HEK293 (cell line): ENCODE measurements at regions not wholly inside any gene's neighbourhood (a gene's known extent, or its start where the extent isn't known, plus 50 kb on each side); places are given as distances from the start of the nearest gene placed in this dataset.

Source experiments
- CTCF ChIA-PET: fragments of 350-600 bp; formaldehyde crosslinking; extraction: SDS; loops from one replicate; lab custom pipeline; 2021; ENCODE audit warnings: antibody characterized with exemption; lab: Yijun Ruan, JAX
- POLR2A ChIA-PET: fragments of 300-600 bp; formaldehyde crosslinking; extraction: SDS; loops from one replicate; lab custom pipeline; 2020; ENCODE audit warnings: antibody characterized with exemption, inconsistent platforms; lab: Yijun Ruan, JAX
- H3K27ac ChIP-seq: fragments of 200-500 bp; sonication (Bioruptor generic); 2 replicates; pipeline ENCODE4 v1.5.1; 2014; ENCODE audit warnings: low read depth, low read length, control low read depth, inconsistent platforms; ENCODE audit errors: extremely low read depth
- H3K36me3 ChIP-seq, 2 experiments: fragments of 200-500 bp in 1 of 2; sonication (Bioruptor generic) in 1 of 2; 1 replicate in 1 of 2; 2 replicates in 1 of 2; pipeline ENCODE4 v1.5.1; 2014 to 2017; ENCODE audit warnings: inconsistent platforms in 2 of 2, low read length in 2 of 2; ENCODE audit not compliant: control insufficient read depth in 2 of 2, insufficient read depth in 1 of 2
- H3K4me1 ChIP-seq: fragments of 200-500 bp; sonication (Bioruptor generic); 2 replicates; pipeline ENCODE4 v1.5.1; 2014; ENCODE audit warnings: mild to moderate bottlenecking, low read length, inconsistent platforms; ENCODE audit not compliant: control insufficient read depth, insufficient read depth
- H3K4me3 ChIP-seq: 2 replicates; pipeline ENCODE4 v1.5.1; 2011; ENCODE audit warnings: low read depth, mild to moderate bottlenecking, control low read depth, low read length, moderate library complexity
- H3K9me3 ChIP-seq: fragments of 200-500 bp; sonication (Bioruptor generic); 2 replicates; pipeline ENCODE4 v1.5.1; 2014; ENCODE audit warnings: low read depth, low read length, inconsistent platforms; ENCODE audit not compliant: control insufficient read depth, insufficient read depth
- BCL11A ChIP-seq: fragments of 450-650 bp; formaldehyde crosslinking; IDR thresholded peaks from 2 replicates; pipeline ENCODE4 v1.5.1; 2016; ENCODE audit warnings: low read depth, missing biosample characterization, missing genetic modification characterization
- GLI4 ChIP-seq: fragments of 450-650 bp; formaldehyde crosslinking; IDR thresholded peaks from 2 replicates; pipeline ENCODE4 v1.5.1; 2016; ENCODE audit warnings: missing biosample characterization, missing genetic modification characterization
- KLF10 ChIP-seq: fragments of 450-650 bp; IDR thresholded peaks from 2 replicates; pipeline ENCODE4 v1.5.1; 2018; ENCODE audit warnings: missing biosample characterization, mild to moderate bottlenecking, missing genetic modification characterization
- MYNN ChIP-seq: fragments of 450-650 bp; formaldehyde crosslinking; IDR thresholded peaks from 2 replicates; pipeline ENCODE4 v1.5.1; 2016; ENCODE audit warnings: missing biosample characterization, missing genetic modification characterization, borderline replicate concordance
- PRDM1 ChIP-seq: fragments of 450-650 bp; formaldehyde crosslinking; IDR thresholded peaks from 2 replicates; pipeline ENCODE4; 2016; ENCODE audit warnings: missing biosample characterization, missing genetic modification characterization
- SCRT1 ChIP-seq: fragments of 450-650 bp; formaldehyde crosslinking; IDR thresholded peaks from 2 replicates; pipeline ENCODE4 v1.5.1; 2016; ENCODE audit warnings: missing biosample characterization, missing genetic modification characterization, borderline replicate concordance
- ZBTB8A ChIP-seq: fragments of 450-650 bp; formaldehyde crosslinking; IDR thresholded peaks from 2 replicates; pipeline ENCODE4 v1.5.1; 2016; ENCODE audit warnings: missing biosample characterization, missing genetic modification characterization
- ZNF23 ChIP-seq: fragments of 450-650 bp; formaldehyde crosslinking; IDR thresholded peaks from 2 replicates; pipeline ENCODE4 v1.5.1; 2016; ENCODE audit warnings: missing biosample characterization, missing genetic modification characterization, borderline replicate concordance
- ZNF366 ChIP-seq: fragments of 450-650 bp; formaldehyde crosslinking; conservative IDR thresholded peaks from 2 replicates; pipeline ENCODE4 v1.5.1; 2016; ENCODE audit warnings: missing biosample characterization, missing genetic modification characterization
- ZNF549 ChIP-seq: fragments of 450-650 bp; IDR thresholded peaks from 2 replicates; pipeline ENCODE4 v1.5.1; 2018; ENCODE audit warnings: missing biosample characterization, missing genetic modification characterization, mild to moderate bottlenecking, inconsistent platforms, moderate library complexity
- ZNF701 ChIP-seq: fragments of 450-650 bp; formaldehyde crosslinking; IDR thresholded peaks from 2 replicates; pipeline ENCODE4 v1.5.1; 2016; ENCODE audit warnings: missing biosample characterization, missing genetic modification characterization
- ZNF776 ChIP-seq: fragments of 450-650 bp; formaldehyde crosslinking; IDR thresholded peaks from 2 replicates; pipeline ENCODE4 v1.5.0; 2017; ENCODE audit warnings: missing biosample characterization, missing genetic modification characterization, borderline replicate concordance
- TF ChIP-seq, protein P1 (sequence below): fragments of 450-650 bp; formaldehyde crosslinking; IDR thresholded peaks from 2 replicates; pipeline ENCODE4 v1.5.1; 2016; ENCODE audit warnings: missing biosample characterization, missing genetic modification characterization, low read depth
- TF ChIP-seq, protein P2 (sequence below): fragments of 450-650 bp; formaldehyde crosslinking; IDR thresholded peaks from 2 replicates; pipeline ENCODE4 v1.5.1; 2017; ENCODE audit warnings: missing biosample characterization, missing genetic modification characterization
- TF ChIP-seq, protein P3 (sequence below): fragments of 450-650 bp; formaldehyde crosslinking; IDR thresholded peaks from 2 replicates; pipeline ENCODE4 v1.5.1; 2016; ENCODE audit warnings: missing biosample characterization, missing genetic modification characterization
- TF ChIP-seq, protein P4 (sequence below): fragments of 450-650 bp; formaldehyde crosslinking; IDR thresholded peaks from 2 replicates; pipeline ENCODE4 v1.5.1; 2016; ENCODE audit warnings: missing biosample characterization, missing genetic modification characterization
- TF ChIP-seq, protein P5 (sequence below): fragments of 450-650 bp; IDR thresholded peaks from 2 replicates; pipeline ENCODE4 v1.5.1; 2018; ENCODE audit warnings: missing biosample characterization, missing genetic modification characterization
- TF ChIP-seq, protein P6 (sequence below): fragments of 450-650 bp; formaldehyde crosslinking; IDR thresholded peaks from 2 replicates; pipeline ENCODE4 v1.5.1; 2017; ENCODE audit warnings: missing biosample characterization, missing genetic modification characterization
- TF ChIP-seq, protein P7 (sequence below): sonication (generic); formaldehyde crosslinking; IDR thresholded peaks from 2 replicates; pipeline ENCODE4 v1.8.1; 2022; ENCODE audit warnings: mild to moderate bottlenecking, moderate library complexity, missing genetic modification reagents
- TF ChIP-seq, protein P8 (sequence below): fragments of 450-650 bp; formaldehyde crosslinking; conservative IDR thresholded peaks from 2 replicates; pipeline ENCODE4 v1.5.1; 2016; ENCODE audit warnings: low read depth, missing biosample characterization, missing genetic modification characterization

DNA sequence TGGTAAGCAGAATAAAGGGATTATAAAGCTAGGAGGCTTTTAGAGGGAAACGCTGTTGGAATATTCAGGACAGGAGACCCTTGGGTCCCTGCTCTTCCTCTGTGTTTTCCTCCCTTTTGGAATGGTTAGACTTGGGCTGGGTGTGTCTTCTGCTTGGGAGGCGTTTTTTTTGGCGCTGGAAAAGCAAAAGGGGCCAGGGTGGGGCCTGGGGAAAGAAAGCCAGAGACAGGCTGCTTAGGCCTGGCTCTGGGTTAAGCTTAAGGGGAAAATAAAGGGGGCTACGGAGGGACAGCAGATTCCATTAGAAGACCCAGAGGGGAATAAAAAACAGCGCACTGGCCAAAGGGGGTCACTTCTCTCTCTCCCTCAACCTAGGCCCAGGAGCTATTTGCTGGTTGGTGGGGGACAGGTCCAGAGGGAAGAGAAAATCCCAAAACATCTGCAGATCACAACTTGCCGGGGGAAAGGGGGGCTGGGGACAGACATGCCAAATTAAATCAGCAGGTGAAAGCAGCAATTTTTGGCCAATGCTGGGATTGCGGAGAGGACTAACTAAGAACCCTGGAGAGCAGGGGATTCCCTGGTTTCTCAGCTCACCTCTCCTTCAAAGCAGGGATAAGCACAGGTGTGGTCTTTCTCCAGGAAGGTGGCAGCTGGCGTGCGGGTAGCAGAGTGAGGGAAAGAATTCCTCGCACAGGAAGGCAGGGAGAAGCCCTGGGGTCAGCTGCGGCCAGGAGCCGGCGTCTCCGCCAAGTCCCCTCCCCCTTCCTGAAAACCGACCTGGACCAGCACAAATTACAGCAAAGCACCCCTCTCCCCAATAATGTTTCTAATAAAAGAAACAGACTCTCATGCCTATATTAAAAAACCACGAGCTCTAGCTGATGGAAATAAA lies 82.2 kb upstream of the AK4 start (continued):
- TF ChIP-seq, protein P1, sequence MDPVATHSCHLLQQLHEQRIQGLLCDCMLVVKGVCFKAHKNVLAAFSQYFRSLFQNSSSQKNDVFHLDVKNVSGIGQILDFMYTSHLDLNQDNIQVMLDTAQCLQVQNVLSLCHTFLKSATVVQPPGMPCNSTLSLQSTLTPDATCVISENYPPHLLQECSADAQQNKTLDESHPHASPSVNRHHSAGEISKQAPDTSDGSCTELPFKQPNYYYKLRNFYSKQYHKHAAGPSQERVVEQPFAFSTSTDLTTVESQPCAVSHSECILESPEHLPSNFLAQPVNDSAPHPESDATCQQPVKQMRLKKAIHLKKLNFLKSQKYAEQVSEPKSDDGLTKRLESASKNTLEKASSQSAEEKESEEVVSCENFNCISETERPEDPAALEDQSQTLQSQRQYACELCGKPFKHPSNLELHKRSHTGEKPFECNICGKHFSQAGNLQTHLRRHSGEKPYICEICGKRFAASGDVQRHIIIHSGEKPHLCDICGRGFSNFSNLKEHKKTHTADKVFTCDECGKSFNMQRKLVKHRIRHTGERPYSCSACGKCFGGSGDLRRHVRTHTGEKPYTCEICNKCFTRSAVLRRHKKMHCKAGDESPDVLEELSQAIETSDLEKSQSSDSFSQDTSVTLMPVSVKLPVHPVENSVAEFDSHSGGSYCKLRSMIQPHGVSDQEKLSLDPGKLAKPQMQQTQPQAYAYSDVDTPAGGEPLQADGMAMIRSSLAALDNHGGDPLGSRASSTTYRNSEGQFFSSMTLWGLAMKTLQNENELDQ (tag by site-specific recombination) = no peak

DNA sequence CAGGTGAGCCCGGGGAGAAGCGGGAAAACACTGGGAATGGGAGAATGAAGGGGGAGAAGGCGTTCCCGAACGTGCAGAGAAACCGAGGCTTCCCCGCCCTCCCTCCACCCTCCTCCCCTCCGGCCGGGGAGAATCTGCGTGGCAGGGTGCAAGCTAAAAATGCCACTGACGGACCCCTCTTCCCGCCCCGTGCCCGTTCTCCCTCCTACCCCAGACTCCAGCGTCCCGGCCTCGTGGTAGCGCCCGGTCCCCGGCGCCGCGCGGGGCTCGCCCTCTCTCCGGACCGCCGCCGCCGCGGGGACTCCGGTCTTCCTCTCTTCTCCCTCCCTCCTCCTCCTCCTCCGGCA lies 81.6 kb upstream of the AK4 start:
- Histone ChIP-seq H3K9me3 (no peaks in the 10 kb centered on the region), H3K27ac (peak overlapping the region; percentile 91), H3K4me3 (peak overlapping the region; percentile 75), H3K36me3 (no peaks in the 10 kb centered on the region), H3K4me1 (peaks cover 13% of the 10 kb centered on the region)
- ChIA-PET POLR2A (interaction anchor here (1.0 kb wide), 1 partner anchor 143 kb away, joined by 3 read pairs; no protein-coding TSS in a partner anchor), CTCF (interaction anchor here (0.6 to 4.9 kb wide), 3 partner anchors 9 to 143 kb away, joined by 3 to 47 read pairs (median 13); no protein-coding TSS in a partner anchor)
- TF ChIP-seq, protein P2, sequence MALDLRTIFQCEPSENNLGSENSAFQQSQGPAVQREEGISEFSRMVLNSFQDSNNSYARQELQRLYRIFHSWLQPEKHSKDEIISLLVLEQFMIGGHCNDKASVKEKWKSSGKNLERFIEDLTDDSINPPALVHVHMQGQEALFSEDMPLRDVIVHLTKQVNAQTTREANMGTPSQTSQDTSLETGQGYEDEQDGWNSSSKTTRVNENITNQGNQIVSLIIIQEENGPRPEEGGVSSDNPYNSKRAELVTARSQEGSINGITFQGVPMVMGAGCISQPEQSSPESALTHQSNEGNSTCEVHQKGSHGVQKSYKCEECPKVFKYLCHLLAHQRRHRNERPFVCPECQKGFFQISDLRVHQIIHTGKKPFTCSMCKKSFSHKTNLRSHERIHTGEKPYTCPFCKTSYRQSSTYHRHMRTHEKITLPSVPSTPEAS = no peak
- TF ChIP-seq PRDM1 (tag by site-specific recombination) (no peak), ZNF23 (no peak), SCRT1 (tag by site-specific recombination) (no peak), ZNF776 (tag by site-specific recombination) (no peak), BCL11A (tag by site-specific recombination) (no peak), ZBTB8A (tag by site-specific recombination) (no peak), GLI4 (tag by site-specific recombination) (no peak), MYNN (tag by site-specific recombination) (no peak), ZNF366 (peak; percentile 89), KLF10 (tag by site-specific recombination) (no peak), ZNF549 (tag by site-specific recombination) (no peak), ZNF701 (tag by site-specific recombination) (no peak)
- TF ChIP-seq, protein P3, sequence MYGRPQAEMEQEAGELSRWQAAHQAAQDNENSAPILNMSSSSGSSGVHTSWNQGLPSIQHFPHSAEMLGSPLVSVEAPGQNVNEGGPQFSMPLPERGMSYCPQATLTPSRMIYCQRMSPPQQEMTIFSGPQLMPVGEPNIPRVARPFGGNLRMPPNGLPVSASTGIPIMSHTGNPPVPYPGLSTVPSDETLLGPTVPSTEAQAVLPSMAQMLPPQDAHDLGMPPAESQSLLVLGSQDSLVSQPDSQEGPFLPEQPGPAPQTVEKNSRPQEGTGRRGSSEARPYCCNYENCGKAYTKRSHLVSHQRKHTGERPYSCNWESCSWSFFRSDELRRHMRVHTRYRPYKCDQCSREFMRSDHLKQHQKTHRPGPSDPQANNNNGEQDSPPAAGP (tag by site-specific recombination) = no peak
- TF ChIP-seq, protein P4, sequence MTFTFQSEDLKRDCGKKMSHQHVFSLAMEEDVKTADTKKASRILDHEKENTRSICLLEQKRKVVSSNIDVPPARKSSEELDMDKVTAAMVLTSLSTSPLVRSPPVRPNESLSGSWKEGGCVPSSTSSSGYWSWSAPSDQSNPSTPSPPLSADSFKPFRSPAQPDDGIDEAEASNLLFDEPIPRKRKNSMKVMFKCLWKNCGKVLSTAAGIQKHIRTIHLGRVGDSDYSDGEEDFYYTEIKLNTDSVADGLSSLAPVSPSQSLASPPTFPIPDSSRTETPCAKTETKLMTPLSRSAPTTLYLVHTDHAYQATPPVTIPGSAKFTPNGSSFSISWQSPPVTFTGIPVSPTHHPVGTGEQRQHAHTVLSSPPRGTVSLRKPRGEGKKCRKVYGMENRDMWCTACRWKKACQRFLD (tag by site-specific recombination) = no peak
- TF ChIP-seq, protein P5, sequence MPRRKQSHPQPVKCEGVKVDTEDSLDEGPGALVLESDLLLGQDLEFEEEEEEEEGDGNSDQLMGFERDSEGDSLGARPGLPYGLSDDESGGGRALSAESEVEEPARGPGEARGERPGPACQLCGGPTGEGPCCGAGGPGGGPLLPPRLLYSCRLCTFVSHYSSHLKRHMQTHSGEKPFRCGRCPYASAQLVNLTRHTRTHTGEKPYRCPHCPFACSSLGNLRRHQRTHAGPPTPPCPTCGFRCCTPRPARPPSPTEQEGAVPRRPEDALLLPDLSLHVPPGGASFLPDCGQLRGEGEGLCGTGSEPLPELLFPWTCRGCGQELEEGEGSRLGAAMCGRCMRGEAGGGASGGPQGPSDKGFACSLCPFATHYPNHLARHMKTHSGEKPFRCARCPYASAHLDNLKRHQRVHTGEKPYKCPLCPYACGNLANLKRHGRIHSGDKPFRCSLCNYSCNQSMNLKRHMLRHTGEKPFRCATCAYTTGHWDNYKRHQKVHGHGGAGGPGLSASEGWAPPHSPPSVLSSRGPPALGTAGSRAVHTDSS (tag by site-specific recombination) = peak; percentile 91
- TF ChIP-seq, protein P6, sequence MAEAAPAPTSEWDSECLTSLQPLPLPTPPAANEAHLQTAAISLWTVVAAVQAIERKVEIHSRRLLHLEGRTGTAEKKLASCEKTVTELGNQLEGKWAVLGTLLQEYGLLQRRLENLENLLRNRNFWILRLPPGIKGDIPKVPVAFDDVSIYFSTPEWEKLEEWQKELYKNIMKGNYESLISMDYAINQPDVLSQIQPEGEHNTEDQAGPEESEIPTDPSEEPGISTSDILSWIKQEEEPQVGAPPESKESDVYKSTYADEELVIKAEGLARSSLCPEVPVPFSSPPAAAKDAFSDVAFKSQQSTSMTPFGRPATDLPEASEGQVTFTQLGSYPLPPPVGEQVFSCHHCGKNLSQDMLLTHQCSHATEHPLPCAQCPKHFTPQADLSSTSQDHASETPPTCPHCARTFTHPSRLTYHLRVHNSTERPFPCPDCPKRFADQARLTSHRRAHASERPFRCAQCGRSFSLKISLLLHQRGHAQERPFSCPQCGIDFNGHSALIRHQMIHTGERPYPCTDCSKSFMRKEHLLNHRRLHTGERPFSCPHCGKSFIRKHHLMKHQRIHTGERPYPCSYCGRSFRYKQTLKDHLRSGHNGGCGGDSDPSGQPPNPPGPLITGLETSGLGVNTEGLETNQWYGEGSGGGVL (tag by site-specific recombination) = 0 out of 2 replicates have a peak, but pooled peaks have one; percentile 93
- TF ChIP-seq, protein P7, sequence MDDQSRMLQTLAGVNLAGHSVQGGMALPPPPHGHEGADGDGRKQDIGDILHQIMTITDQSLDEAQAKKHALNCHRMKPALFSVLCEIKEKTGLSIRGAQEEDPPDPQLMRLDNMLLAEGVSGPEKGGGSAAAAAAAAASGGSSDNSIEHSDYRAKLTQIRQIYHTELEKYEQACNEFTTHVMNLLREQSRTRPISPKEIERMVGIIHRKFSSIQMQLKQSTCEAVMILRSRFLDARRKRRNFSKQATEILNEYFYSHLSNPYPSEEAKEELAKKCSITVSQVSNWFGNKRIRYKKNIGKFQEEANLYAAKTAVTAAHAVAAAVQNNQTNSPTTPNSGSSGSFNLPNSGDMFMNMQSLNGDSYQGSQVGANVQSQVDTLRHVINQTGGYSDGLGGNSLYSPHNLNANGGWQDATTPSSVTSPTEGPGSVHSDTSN = no peak
- TF ChIP-seq, protein P8, sequence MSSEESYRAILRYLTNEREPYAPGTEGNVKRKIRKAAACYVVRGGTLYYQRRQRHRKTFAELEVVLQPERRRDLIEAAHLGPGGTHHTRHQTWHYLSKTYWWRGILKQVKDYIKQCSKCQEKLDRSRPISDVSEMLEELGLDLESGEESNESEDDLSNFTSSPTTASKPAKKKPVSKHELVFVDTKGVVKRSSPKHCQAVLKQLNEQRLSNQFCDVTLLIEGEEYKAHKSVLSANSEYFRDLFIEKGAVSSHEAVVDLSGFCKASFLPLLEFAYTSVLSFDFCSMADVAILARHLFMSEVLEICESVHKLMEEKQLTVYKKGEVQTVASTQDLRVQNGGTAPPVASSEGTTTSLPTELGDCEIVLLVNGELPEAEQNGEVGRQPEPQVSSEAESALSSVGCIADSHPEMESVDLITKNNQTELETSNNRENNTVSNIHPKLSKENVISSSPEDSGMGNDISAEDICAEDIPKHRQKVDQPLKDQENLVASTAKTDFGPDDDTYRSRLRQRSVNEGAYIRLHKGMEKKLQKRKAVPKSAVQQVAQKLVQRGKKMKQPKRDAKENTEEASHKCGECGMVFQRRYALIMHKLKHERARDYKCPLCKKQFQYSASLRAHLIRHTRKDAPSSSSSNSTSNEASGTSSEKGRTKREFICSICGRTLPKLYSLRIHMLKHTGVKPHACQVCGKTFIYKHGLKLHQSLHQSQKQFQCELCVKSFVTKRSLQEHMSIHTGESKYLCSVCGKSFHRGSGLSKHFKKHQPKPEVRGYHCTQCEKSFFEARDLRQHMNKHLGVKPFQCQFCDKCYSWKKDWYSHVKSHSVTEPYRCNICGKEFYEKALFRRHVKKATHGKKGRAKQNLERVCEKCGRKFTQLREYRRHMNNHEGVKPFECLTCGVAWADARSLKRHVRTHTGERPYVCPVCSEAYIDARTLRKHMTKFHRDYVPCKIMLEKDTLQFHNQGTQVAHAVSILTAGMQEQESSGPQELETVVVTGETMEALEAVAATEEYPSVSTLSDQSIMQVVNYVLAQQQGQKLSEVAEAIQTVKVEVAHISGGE (tag by site-specific recombination) = peak; percentile 57
